Endothelial cell of hepatic sinusoid (primary cell): ENCODE measurements at regions not wholly inside any gene's neighbourhood (a gene's known extent, or its start where the extent isn't known, plus 50 kb on each side); places are given as distances from the start of the nearest gene placed in this dataset.
"Not testable (repeated sequence)": the region's sequence is repeated elsewhere in the genome, so short reads cannot be mapped to it uniquely, and the experiment has no call there.

ENCODE experiments used
- in situ Hi-C: cut with HindIII; loops from 2 replicates; pipeline ENCODE4 v1.10.0; 2017; ENCODE audit warnings: low sequenced_read_pairs

GRCh38 chr13:85141401-85141800, 657.8 kb downstream of the SLITRK6 start:
- in situ Hi-C loops: no loop called here

- in situ Hi-C loops: no loop called here
Observed at GRCh38 chr13:85140192-85140591, 659.0 kb downstream of the SLITRK6 start.

GRCh38 chr13:85137516-85137915, 661.7 kb downstream of the SLITRK6 start:
- in situ Hi-C loops: no loop called here

GRCh38 chr13:85132986-85133385, 666.2 kb downstream of the SLITRK6 start:
- in situ Hi-C loops: no loop called here

GRCh38 chr13:85123501-85123900, 675.7 kb downstream of the SLITRK6 start:
- in situ Hi-C loops: not testable (repeated sequence)

- in situ Hi-C loops: no loop called here
Observed at GRCh38 chr13:85108356-85108755, 690.9 kb downstream of the SLITRK6 start.

GRCh38 chr13:85099245-85099644, 700.0 kb downstream of the SLITRK6 start:
- in situ Hi-C loops: no loop called here

- in situ Hi-C loops: no loop called here
Observed at GRCh38 chr13:85095418-85096272, 703.6 kb downstream of the SLITRK6 start.

GRCh38 chr13:85093808-85094207, 705.4 kb downstream of the SLITRK6 start:
- in situ Hi-C loops: no loop called here

GRCh38 chr13:85091631-85092234, 707.5 kb downstream of the SLITRK6 start:
- in situ Hi-C loops: no loop called here

GRCh38 chr13:85089186-85089585, 710.0 kb downstream of the SLITRK6 start:
- in situ Hi-C loops: no loop called here

- in situ Hi-C loops: no loop called here
Observed at GRCh38 chr13:85080691-85081090, 718.5 kb downstream of the SLITRK6 start.

GRCh38 chr13:85076343-85076742, 722.9 kb downstream of the SLITRK6 start:
- in situ Hi-C loops: no loop called here

GRCh38 chr13:85074543-85075313, 724.5 kb downstream of the SLITRK6 start:
- in situ Hi-C loops: no loop called here

- in situ Hi-C loops: no loop called here
Observed at GRCh38 chr13:85068231-85068630, 731.0 kb downstream of the SLITRK6 start.

- in situ Hi-C loops: no loop called here
Observed at GRCh38 chr13:85040215-85040614, 759.0 kb downstream of the SLITRK6 start.

GRCh38 chr13:85031771-85032170, 767.4 kb downstream of the SLITRK6 start:
- in situ Hi-C loops: no loop called here

- in situ Hi-C loops: no loop called here
Observed at GRCh38 chr13:85028035-85028434, 771.2 kb downstream of the SLITRK6 start.

- in situ Hi-C loops: no loop called here
Observed at GRCh38 chr13:85019121-85019520, 780.1 kb downstream of the SLITRK6 start.

- in situ Hi-C loops: no loop called here
Observed at GRCh38 chr13:85013006-85013405, 786.2 kb downstream of the SLITRK6 start.

GRCh38 chr13:85009447-85009846, 789.8 kb downstream of the SLITRK6 start:
- in situ Hi-C loops: no loop called here

GRCh38 chr13:84999252-84999651, 800.0 kb downstream of the SLITRK6 start:
- in situ Hi-C loops: no loop called here
